GM20000 (cell line): ENCODE measurements at regions not wholly inside any gene's neighbourhood (a gene's known extent, or its start where the extent isn't known, plus 50 kb on each side); places are given as distances from the start of the nearest gene placed in this dataset.

Experiments used
- DNase-seq: peaks from one replicate; pipeline ENCODE4 v3.0.0; 2012; ENCODE audit warnings: low spot score
- CTCF ChIP-seq: IDR thresholded peaks from 2 replicates; pipeline ENCODE4 v1.5.1; 2012; ENCODE audit warnings: mild to moderate bottlenecking, control low read depth; ENCODE audit errors: extremely low read depth, missing control alignments

- DNase-seq, result no peak
- TF ChIP-seq CTCF, result no peak
Measured at GRCh38 chr11:130615561-130615960, 167.1 kb downstream of the ADAMTS15 start.

- TF ChIP-seq CTCF, result no peak
- no peak for DNase-seq
Measured at GRCh38 chr11:130616573-130616972, 168.1 kb downstream of the ADAMTS15 start.

GRCh38 chr11:130617001-130617400 lies 168.6 kb downstream of the ADAMTS15 start:
- no peak for DNase-seq
- no peak for TF ChIP-seq CTCF

GRCh38 chr11:130620548-130620947 lies 172.1 kb downstream of the ADAMTS15 start:
- DNase-seq, result no peak
- no peak for TF ChIP-seq CTCF

GRCh38 chr11:130622141-130622542 lies 173.7 kb downstream of the ADAMTS15 start:
- no peak for TF ChIP-seq CTCF
- no peak for DNase-seq

- no peak for TF ChIP-seq CTCF
- no peak for DNase-seq
Measured at GRCh38 chr11:130623670-130624668, 175.5 kb downstream of the ADAMTS15 start.

- DNase-seq, result no peak
- TF ChIP-seq CTCF, result no peak
Measured at GRCh38 chr11:130624971-130625544, 176.6 kb downstream of the ADAMTS15 start.
